ENCODE measurements at regions not wholly inside any gene's neighbourhood (a gene's known extent, or its start where the extent isn't known, plus 50 kb on each side); places are given as distances from the start of the nearest gene placed in this dataset.

DNA sequence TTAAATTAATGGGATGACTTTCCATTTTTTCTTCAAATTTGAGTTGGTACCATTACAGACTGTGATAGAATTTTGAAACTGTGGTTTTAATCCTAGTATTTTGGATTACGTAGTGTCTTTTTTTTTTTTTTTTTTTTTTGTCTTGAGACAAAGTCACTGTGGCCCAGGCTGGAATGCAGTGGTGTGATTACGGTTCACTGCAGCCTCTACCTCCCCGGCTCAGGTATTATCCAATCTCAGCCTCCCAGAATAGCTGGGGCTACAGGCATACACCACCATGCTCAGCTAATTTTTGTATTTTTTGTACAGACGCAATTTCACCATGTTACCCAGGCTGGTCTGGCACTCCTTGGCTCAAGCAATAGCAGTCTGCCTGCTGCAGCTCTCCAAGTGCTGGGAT lies 87.1 kb downstream of the SOX4 start:
- DNase-seq (ENCODE audit: low read depth, low spot score) (no peak), FAIRE-seq (no peak)
- no peaks in the 10 kb centered on the region for H3K9me1 ChIP-seq (replicated peaks; ENCODE audit: control insufficient read depth, extremely low read depth, insufficient read depth, low read length)
- H3K36me3 ChIP-seq (ENCODE audit: control insufficient read depth in 2 of 2, extremely low read depth in 1 of 2, insufficient read depth in 2 of 2, low read length in 2 of 2), result peaks cover 0 to 2% of the 10 kb centered on the region in 2 experiments
- peaks cover 34% of the 10 kb centered on the region for H3K79me2 ChIP-seq (ENCODE audit: control insufficient read depth, insufficient read depth, low read length)
- no peaks in the 10 kb centered on the region for H3K27me3 ChIP-seq (ENCODE audit: control insufficient read depth in 2 of 2, insufficient read depth in 2 of 2, low read length in 2 of 2)
- BruUV-seq (replicated peaks), result no TSS peak
- H4K20me1 ChIP-seq (replicated peaks; ENCODE audit: control insufficient read depth, extremely low read depth, insufficient read depth, low read length), result no peaks in the 10 kb centered on the region
- H3K4me3 ChIP-seq (replicated peaks in 1 of 3; ENCODE audit: insufficient read depth in 1 of 3, low read depth in 1 of 3, low read length in 3 of 3), result no peak overlapping the region
- H3K4me2 ChIP-seq (ENCODE audit: insufficient read depth, low read length), result no peak overlapping the region
- H3K4me1 ChIP-seq (ENCODE audit: control insufficient read depth, extremely low read depth, insufficient read depth, low read length), result peaks cover 11% of the 10 kb centered on the region
- H2AFZ ChIP-seq (ENCODE audit: low read depth, low read length), result no peak overlapping the region
- dilution Hi-C loops (cut with MboI; ENCODE audit: extremely low pct_ligation_motif_present, low sequenced_read_pairs), result no loop called here
- intact Hi-C loops (cut with micrococcal nuclease), result no loop called here
- TF ChIP-seq EZH2 (IDR thresholded peaks at IDR 0.05; ENCODE audit: borderline replicate concordance, low read depth, low read length, severe bottlenecking) (no peak), MYC (IDR thresholded peaks at IDR 0.05; ENCODE audit: low read depth, low read length) (no peak)
- TF ChIP-seq, protein P1, sequence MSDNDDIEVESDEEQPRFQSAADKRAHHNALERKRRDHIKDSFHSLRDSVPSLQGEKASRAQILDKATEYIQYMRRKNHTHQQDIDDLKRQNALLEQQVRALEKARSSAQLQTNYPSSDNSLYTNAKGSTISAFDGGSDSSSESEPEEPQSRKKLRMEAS (IDR thresholded peaks at IDR 0.05; ENCODE audit: insufficient read depth, insufficient read length), result no peak
- no peak overlapping the region for H3K9ac ChIP-seq (replicated peaks; ENCODE audit: extremely low read depth, insufficient read depth, low read length)
- POLR2A ChIA-PET, result no interaction called here
- no peak overlapping the region for H3K27ac ChIP-seq (ENCODE audit: insufficient read depth, low read depth, low read length)
- no peaks in the 10 kb centered on the region for H3K9me3 ChIP-seq (replicated peaks; ENCODE audit: control insufficient read depth, insufficient read depth, low read length)
- CTCF ChIA-PET, result interaction anchor here (0.7 kb wide), 1 partner anchor 102 kb away, joined by 3 read pairs; no protein-coding TSS in a partner anchor

DNA sequence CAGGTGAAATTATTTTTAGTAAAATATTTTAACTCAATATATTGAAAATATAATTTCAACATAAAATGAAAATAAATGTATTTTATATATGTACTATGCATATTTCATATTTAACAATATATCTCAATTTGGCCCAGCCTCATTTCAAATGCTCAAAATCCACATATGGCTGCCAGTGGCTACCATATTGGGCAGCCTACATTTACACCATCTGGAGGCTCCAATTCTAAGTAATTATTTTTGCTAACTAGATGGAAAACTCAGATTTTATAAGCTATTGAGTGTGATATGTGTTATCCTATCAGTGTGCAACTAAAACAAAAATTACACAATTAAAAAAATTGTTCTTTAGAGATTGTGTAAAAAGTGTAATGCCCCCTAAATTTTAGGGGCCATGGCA lies 96.9 kb downstream of the SOX4 start:
- no TSS peak for BruUV-seq (replicated peaks)
- Histone ChIP-seq H3K4me3 (replicated peaks in 1 of 3; ENCODE audit: insufficient read depth in 1 of 3, low read depth in 1 of 3, low read length in 3 of 3) (no peak overlapping the region), H3K36me3 (ENCODE audit: control insufficient read depth in 2 of 2, extremely low read depth in 1 of 2, insufficient read depth in 2 of 2, low read length in 2 of 2) (no peaks in the 10 kb centered on the region), H4K20me1 (replicated peaks; ENCODE audit: control insufficient read depth, extremely low read depth, insufficient read depth, low read length) (peaks cover 3% of the 10 kb centered on the region), H2AFZ (ENCODE audit: low read depth, low read length) (no peak overlapping the region), H3K4me2 (ENCODE audit: insufficient read depth, low read length) (no peak overlapping the region), H3K9me3 (replicated peaks; ENCODE audit: control insufficient read depth, insufficient read depth, low read length) (no peaks in the 10 kb centered on the region), H3K79me2 (ENCODE audit: control insufficient read depth, insufficient read depth, low read length) (peaks cover 31% of the 10 kb centered on the region), H3K9me1 (replicated peaks; ENCODE audit: control insufficient read depth, extremely low read depth, insufficient read depth, low read length) (no peaks in the 10 kb centered on the region), H3K27ac (ENCODE audit: insufficient read depth, low read depth, low read length) (no peak overlapping the region), H3K27me3 (ENCODE audit: control insufficient read depth in 2 of 2, insufficient read depth in 2 of 2, low read length in 2 of 2) (no peaks in the 10 kb centered on the region), H3K9ac (replicated peaks; ENCODE audit: extremely low read depth, insufficient read depth, low read length) (no peak overlapping the region), H3K4me1 (ENCODE audit: control insufficient read depth, extremely low read depth, insufficient read depth, low read length) (peaks cover 6% of the 10 kb centered on the region)
- ChIA-PET CTCF (no interaction called here), POLR2A (no interaction called here)
- FAIRE-seq (no peak), DNase-seq (ENCODE audit: low read depth, low spot score) (no peak)
- intact Hi-C loops (cut with micrococcal nuclease), result no loop called here
- dilution Hi-C loops (cut with MboI; ENCODE audit: extremely low pct_ligation_motif_present, low sequenced_read_pairs), result no loop called here
- TF ChIP-seq, protein P1 (IDR thresholded peaks at IDR 0.05; ENCODE audit: insufficient read depth, insufficient read length), result no peak
- TF ChIP-seq, protein P2, sequence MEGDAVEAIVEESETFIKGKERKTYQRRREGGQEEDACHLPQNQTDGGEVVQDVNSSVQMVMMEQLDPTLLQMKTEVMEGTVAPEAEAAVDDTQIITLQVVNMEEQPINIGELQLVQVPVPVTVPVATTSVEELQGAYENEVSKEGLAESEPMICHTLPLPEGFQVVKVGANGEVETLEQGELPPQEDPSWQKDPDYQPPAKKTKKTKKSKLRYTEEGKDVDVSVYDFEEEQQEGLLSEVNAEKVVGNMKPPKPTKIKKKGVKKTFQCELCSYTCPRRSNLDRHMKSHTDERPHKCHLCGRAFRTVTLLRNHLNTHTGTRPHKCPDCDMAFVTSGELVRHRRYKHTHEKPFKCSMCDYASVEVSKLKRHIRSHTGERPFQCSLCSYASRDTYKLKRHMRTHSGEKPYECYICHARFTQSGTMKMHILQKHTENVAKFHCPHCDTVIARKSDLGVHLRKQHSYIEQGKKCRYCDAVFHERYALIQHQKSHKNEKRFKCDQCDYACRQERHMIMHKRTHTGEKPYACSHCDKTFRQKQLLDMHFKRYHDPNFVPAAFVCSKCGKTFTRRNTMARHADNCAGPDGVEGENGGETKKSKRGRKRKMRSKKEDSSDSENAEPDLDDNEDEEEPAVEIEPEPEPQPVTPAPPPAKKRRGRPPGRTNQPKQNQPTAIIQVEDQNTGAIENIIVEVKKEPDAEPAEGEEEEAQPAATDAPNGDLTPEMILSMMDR (IDR thresholded peaks at IDR 0.05; ENCODE audit: extremely low read depth in 1 of 2, insufficient read depth in 1 of 2, low read depth in 1 of 2, low read length in 2 of 2), result no peak
- TF ChIP-seq JUN (IDR thresholded peaks at IDR 0.05; ENCODE audit: borderline replicate concordance, insufficient read depth, insufficient read length, low read depth), result no peak
- no peak for TF ChIP-seq POLR2A (IDR thresholded peaks at IDR 0.05; ENCODE audit: low read depth, low read length)
- TF ChIP-seq POLR2AphosphoS5 (IDR thresholded peaks at IDR 0.05; ENCODE audit: insufficient read depth, low read depth, low read length), result no peak
- no peak for TF ChIP-seq MYC (IDR thresholded peaks at IDR 0.05; ENCODE audit: low read depth, low read length)
- TF ChIP-seq GATA2 (IDR thresholded peaks at IDR 0.05; ENCODE audit: insufficient read depth, insufficient read length, low read depth, low read length), result no peak
- no peak for TF ChIP-seq FOS (IDR thresholded peaks at IDR 0.05; ENCODE audit: borderline replicate concordance, insufficient read depth, low read length)
- TF ChIP-seq EZH2 (IDR thresholded peaks at IDR 0.05; ENCODE audit: borderline replicate concordance, low read depth, low read length, severe bottlenecking), result no peak

Measured in endothelial cell of umbilical vein (primary cell).